Neural cell (in vitro differentiated cells): ENCODE measurements at regions not wholly inside any gene's neighbourhood (a gene's known extent, or its start where the extent isn't known, plus 50 kb on each side); places are given as distances from the start of the nearest gene placed in this dataset.

Source experiments
- H2AFZ ChIP-seq: fragments of 200-600, 300-800 bp; sonication (generic), shearing (Covaris generic); 2 replicates; pipeline ENCODE4 v1.6.0; 2014; ENCODE audit warnings: low read depth, mild to moderate bottlenecking, antibody characterized with exemption, low read length, moderate library complexity
- H3F3A ChIP-seq: fragments of 200-600 bp; shearing (Covaris generic); 2 replicates; pipeline ENCODE4 v1.6.1; 2016; ENCODE audit warnings: mild to moderate bottlenecking, moderate library complexity, mixed read lengths, antibody characterized with exemption, low read length; ENCODE audit not compliant: insufficient read depth, poor library complexity, severe bottlenecking
- H3K27ac ChIP-seq: fragments of 200-600, 300-800 bp; sonication (generic), shearing (Covaris generic); 2 replicates; pipeline ENCODE4 v1.5.1; 2014; ENCODE audit warnings: mild to moderate bottlenecking, low read length, moderate library complexity
- H3K27me3 ChIP-seq: fragments of 300-800, 200-600 bp; sonication (generic), shearing (Covaris generic); 2 replicates; pipeline ENCODE4 v1.6.0; 2014; ENCODE audit warnings: mild to moderate bottlenecking, low read depth, low read length, moderate library complexity; ENCODE audit not compliant: insufficient read depth
- H3K36me3 ChIP-seq: fragments of 300-800, 200-600 bp; sonication (generic), shearing (Covaris generic); 2 replicates; pipeline ENCODE4 v1.5.1; 2014; ENCODE audit warnings: mild to moderate bottlenecking, antibody characterized with exemption, low read length, moderate library complexity; ENCODE audit not compliant: insufficient read depth
- H3K4me2 ChIP-seq: fragments of 300-800, 200-600 bp; sonication (generic), shearing (Covaris generic); 2 replicates; pipeline ENCODE4 v1.6.0; 2014; ENCODE audit warnings: mild to moderate bottlenecking, low read length
- H3K4me3 ChIP-seq: fragments of 300-800, 200-600 bp; sonication (generic), shearing (Covaris generic); 2 replicates; pipeline ENCODE4 v1.5.1; 2014; ENCODE audit warnings: mild to moderate bottlenecking, low read length, moderate library complexity
- H3K79me2 ChIP-seq: fragments of 200-600 bp; shearing (Covaris generic); replicated peaks from 2 replicates; pipeline ENCODE4 v1.6.0; 2014; ENCODE audit warnings: mild to moderate bottlenecking, low read length, moderate library complexity; ENCODE audit not compliant: insufficient read depth
- H3K9ac ChIP-seq: fragments of 300-800, 200-600 bp; sonication (generic), shearing (Covaris generic); 2 replicates; pipeline ENCODE4 v1.6.1; 2016; ENCODE audit warnings: mild to moderate bottlenecking, low read length, mixed read lengths
- H3K9me2 ChIP-seq: fragments of 200-600 bp; shearing (Covaris generic); 2 replicates; pipeline ENCODE4 v1.6.1; 2016; ENCODE audit warnings: mild to moderate bottlenecking, low read length, mixed read lengths; ENCODE audit not compliant: insufficient read depth
- H3K9me3 ChIP-seq: fragments of 200-600, 300-800 bp; sonication (generic), shearing (Covaris generic); 2 replicates; pipeline ENCODE4 v1.6.1; 2016; ENCODE audit warnings: mild to moderate bottlenecking, mixed run types, low read length, moderate library complexity, mixed read lengths
- H4K20me1 ChIP-seq: fragments of 200-600 bp; shearing (Covaris generic); 2 replicates; pipeline ENCODE4 v1.6.1; 2016; ENCODE audit warnings: mild to moderate bottlenecking, mixed run types; ENCODE audit not compliant: insufficient read depth
- EP300 ChIP-seq: fragments of 450-650 bp; conservative IDR thresholded peaks from 2 replicates; pipeline ENCODE4 v1.6.1; 2014; ENCODE audit warnings: antibody characterized with exemption, mild to moderate bottlenecking, moderate library complexity; ENCODE audit not compliant: poor library complexity, severe bottlenecking
- EZH2 ChIP-seq: fragments of 200-600, 300-800 bp; shearing (Covaris generic), sonication (generic); IDR thresholded peaks from 2 replicates; pipeline ENCODE4 v1.6.1; 2014; ENCODE audit warnings: antibody characterized with exemption, low read length, borderline replicate concordance, mild to moderate bottlenecking; ENCODE audit not compliant: insufficient read depth, poor library complexity, severe bottlenecking
- MXI1 ChIP-seq: fragments of 450-650 bp; conservative IDR thresholded peaks from 2 replicates; pipeline ENCODE4 v1.6.1; 2014; ENCODE audit warnings: antibody characterized with exemption, mild to moderate bottlenecking; ENCODE audit not compliant: poor library complexity, severe bottlenecking
- POLR2AphosphoS5 ChIP-seq: IDR thresholded peaks from 2 replicates; pipeline ENCODE4 v1.6.1; 2012
- RAD21 ChIP-seq: fragments of 450-650 bp; conservative IDR thresholded peaks from 2 replicates; pipeline ENCODE4 v1.6.1; 2014; ENCODE audit warnings: antibody characterized with exemption, mild to moderate bottlenecking, moderate library complexity
- REST ChIP-seq: IDR thresholded peaks from 2 replicates; pipeline ENCODE4 v1.6.1; 2012; ENCODE audit warnings: borderline replicate concordance
- SMC3 ChIP-seq: fragments of 450-650 bp; conservative IDR thresholded peaks from 2 replicates; pipeline ENCODE4 v1.6.1; 2014; ENCODE audit warnings: antibody characterized with exemption, mild to moderate bottlenecking, moderate library complexity; ENCODE audit not compliant: poor library complexity
- TAF1 ChIP-seq: IDR thresholded peaks from 2 replicates; pipeline ENCODE4 v1.6.1; 2012; ENCODE audit warnings: low read depth
- TF ChIP-seq, protein P1 (sequence below): fragments of 450-650 bp; IDR thresholded peaks from 2 replicates; pipeline ENCODE4 v1.5.1; 2014; ENCODE audit warnings: antibody characterized with exemption, mild to moderate bottlenecking, moderate library complexity; ENCODE audit not compliant: poor library complexity, severe bottlenecking

DNA sequence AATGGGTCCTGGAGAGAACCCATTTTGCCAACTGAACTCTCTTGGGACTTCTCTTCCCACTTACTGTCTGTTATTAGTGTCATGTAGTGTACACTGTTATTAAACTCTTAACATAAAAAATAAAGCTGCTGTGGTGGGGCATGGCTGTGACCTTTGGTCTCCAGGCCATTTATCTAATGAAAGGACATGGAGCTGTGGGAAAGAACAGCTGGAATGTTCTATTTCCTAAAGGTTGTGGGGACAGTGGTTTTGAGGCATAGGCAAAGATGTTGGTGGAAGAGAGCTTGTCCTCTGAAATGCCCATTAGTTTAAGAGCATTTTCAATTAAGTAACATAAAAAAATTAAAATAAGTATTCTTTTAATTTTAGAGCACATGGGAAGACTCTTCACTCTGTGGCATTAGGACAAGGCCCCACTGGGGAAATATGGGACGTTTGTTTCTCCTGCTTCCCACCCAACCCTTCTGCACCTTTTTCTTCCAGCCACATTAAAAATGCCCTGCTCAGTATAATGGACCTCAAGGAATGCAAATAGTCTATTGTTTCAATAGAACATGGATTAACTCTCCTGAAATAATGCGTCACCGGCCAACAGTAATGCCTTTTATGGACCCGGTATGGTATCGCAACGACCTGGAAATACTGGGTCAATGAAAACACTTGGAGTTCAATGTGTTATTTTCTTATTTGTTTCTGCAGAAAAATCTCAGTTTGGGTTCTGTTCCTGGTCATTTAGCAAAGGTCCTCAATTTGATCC lies 149.6 kb downstream of the BUB3 start:
- TF ChIP-seq EZH2 (no peak), REST (no peak), SMC3 (no peak), RAD21 (no peak), MXI1 (no peak), TAF1 (no peak), EP300 (no peak), POLR2AphosphoS5 (no peak)
- TF ChIP-seq, protein P1, sequence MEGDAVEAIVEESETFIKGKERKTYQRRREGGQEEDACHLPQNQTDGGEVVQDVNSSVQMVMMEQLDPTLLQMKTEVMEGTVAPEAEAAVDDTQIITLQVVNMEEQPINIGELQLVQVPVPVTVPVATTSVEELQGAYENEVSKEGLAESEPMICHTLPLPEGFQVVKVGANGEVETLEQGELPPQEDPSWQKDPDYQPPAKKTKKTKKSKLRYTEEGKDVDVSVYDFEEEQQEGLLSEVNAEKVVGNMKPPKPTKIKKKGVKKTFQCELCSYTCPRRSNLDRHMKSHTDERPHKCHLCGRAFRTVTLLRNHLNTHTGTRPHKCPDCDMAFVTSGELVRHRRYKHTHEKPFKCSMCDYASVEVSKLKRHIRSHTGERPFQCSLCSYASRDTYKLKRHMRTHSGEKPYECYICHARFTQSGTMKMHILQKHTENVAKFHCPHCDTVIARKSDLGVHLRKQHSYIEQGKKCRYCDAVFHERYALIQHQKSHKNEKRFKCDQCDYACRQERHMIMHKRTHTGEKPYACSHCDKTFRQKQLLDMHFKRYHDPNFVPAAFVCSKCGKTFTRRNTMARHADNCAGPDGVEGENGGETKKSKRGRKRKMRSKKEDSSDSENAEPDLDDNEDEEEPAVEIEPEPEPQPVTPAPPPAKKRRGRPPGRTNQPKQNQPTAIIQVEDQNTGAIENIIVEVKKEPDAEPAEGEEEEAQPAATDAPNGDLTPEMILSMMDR = no peak

DNA sequence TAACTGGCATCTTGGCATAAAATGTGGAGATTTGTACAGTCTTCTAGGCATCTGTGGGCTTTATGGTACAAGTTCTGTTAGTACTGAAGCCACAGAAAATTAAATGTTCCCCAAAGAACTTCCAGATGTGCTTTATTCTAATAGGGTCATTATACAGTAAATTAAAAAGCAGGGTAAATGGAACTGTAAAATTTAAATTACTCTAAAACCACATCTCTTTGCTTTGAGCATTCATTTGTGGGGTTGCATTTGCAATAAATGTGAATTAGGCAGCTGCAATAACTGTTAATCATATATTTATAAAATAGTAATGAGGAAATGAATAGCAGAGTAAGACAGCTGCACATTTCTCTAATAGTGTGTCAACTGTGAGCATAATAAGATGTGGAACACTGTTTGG lies 151.5 kb downstream of the BUB3 start:
- Histone ChIP-seq H3K4me2 (no peak overlapping the region), H3K9ac (no peak overlapping the region), H3K79me2 (no peaks in the 10 kb centered on the region), H3K4me3 (no peak overlapping the region), H3F3A (no peaks in the 10 kb centered on the region), H3K9me3 (no peaks in the 10 kb centered on the region), H3K27me3 (no peaks in the 10 kb centered on the region), H3K36me3 (no peaks in the 10 kb centered on the region), H3K27ac (no peak overlapping the region), H3K9me2 (no peaks in the 10 kb centered on the region), H2AFZ (no peak overlapping the region), H4K20me1 (no peaks in the 10 kb centered on the region)
- no peak for TF ChIP-seq REST
- TF ChIP-seq, protein P1 = no peak
- no peak for TF ChIP-seq MXI1
- no peak for TF ChIP-seq EP300
- no peak for TF ChIP-seq TAF1
- no peak for TF ChIP-seq EZH2
- no peak for TF ChIP-seq POLR2AphosphoS5
- no peak for TF ChIP-seq SMC3
- TF ChIP-seq RAD21 = no peak

More for the DNA sequence above, 149.6 kb downstream of the BUB3 start:
- H3K9me2 ChIP-seq = no peaks in the 10 kb centered on the region
- no peak overlapping the region for H3K27ac ChIP-seq
- H4K20me1 ChIP-seq = no peaks in the 10 kb centered on the region
- H3K4me3 ChIP-seq = no peak overlapping the region
- no peak overlapping the region for H2AFZ ChIP-seq
- H3F3A ChIP-seq = no peaks in the 10 kb centered on the region
- H3K4me2 ChIP-seq = no peak overlapping the region
- no peak overlapping the region for H3K9ac ChIP-seq
- H3K9me3 ChIP-seq = no peaks in the 10 kb centered on the region
- H3K27me3 ChIP-seq = no peaks in the 10 kb centered on the region
- H3K36me3 ChIP-seq = no peaks in the 10 kb centered on the region
- no peaks in the 10 kb centered on the region for H3K79me2 ChIP-seq
